Trophoblast cell (in vitro differentiated cells and primary cell): ENCODE measurements at regions not wholly inside any gene's neighbourhood (a gene's known extent, or its start where the extent isn't known, plus 50 kb on each side); places are given as distances from the start of the nearest gene placed in this dataset.
A peak's percentile ranks its signal among the peaks of the same experiment; 100 is the strongest.

Source experiments
- DNase-seq, 2 donors: peaks; one replicate each; pipeline ENCODE4 v3.0.0-alpha.2; 2016
- H2AFZ ChIP-seq: 2 replicates; pipeline ENCODE4 v1.6.1; 2013; ENCODE audit warnings: low read length, moderate library complexity, mild to moderate bottlenecking; ENCODE audit not compliant: insufficient read depth, poor library complexity
- H2AK5ac ChIP-seq: 2 replicates; pipeline ENCODE4 v1.6.1; 2013; ENCODE audit warnings: mild to moderate bottlenecking, low read length
- H2BK120ac ChIP-seq: 2 replicates; pipeline ENCODE4 v1.6.1; 2013; ENCODE audit warnings: low read length, mild to moderate bottlenecking, moderate library complexity; ENCODE audit not compliant: insufficient read depth, poor library complexity
- H2BK12ac ChIP-seq: 2 replicates; pipeline ENCODE4 v1.6.1; 2013; ENCODE audit warnings: mild to moderate bottlenecking, low read length, moderate library complexity
- H2BK5ac ChIP-seq: 2 replicates; pipeline ENCODE4 v1.6.1; 2013; ENCODE audit warnings: low read length, low read depth, moderate library complexity, mild to moderate bottlenecking; ENCODE audit not compliant: poor library complexity
- H3K14ac ChIP-seq: 2 replicates; pipeline ENCODE4 v1.6.1; 2013; ENCODE audit warnings: mild to moderate bottlenecking, low read length
- H3K18ac ChIP-seq: 2 replicates; pipeline ENCODE4 v1.6.1; 2013; ENCODE audit warnings: mild to moderate bottlenecking, low read length
- H3K23ac ChIP-seq: 2 replicates; pipeline ENCODE4 v1.6.1; 2013; ENCODE audit warnings: low read length
- H3K27ac ChIP-seq: 2 replicates; pipeline ENCODE4 v1.5.1; 2013; ENCODE audit warnings: low read depth, mild to moderate bottlenecking, inconsistent platforms, low read length, moderate library complexity
- H3K27me3 ChIP-seq: 2 replicates; pipeline ENCODE4 v1.6.1; 2013; ENCODE audit warnings: inconsistent platforms, mild to moderate bottlenecking, low read length, moderate library complexity; ENCODE audit not compliant: insufficient read depth
- H3K36me3 ChIP-seq, 2 experiments: 1 replicate in 1 of 2; 2 replicates in 1 of 2; pipeline ENCODE4 v1.6.1; 2013; ENCODE audit warnings: low read length in 2 of 2, mild to moderate bottlenecking in 2 of 2, moderate library complexity in 1 of 2; ENCODE audit not compliant: insufficient read depth in 2 of 2, control insufficient read depth in 1 of 2
- H3K4ac ChIP-seq: 2 replicates; pipeline ENCODE4 v1.6.1; 2013; ENCODE audit warnings: low read depth, mild to moderate bottlenecking, low read length, moderate library complexity
- H3K4me1 ChIP-seq, 2 experiments: 1 replicate in 1 of 2; 2 replicates in 1 of 2; pipeline ENCODE4 v1.6.1; 2013; ENCODE audit warnings: low read length in 2 of 2, mild to moderate bottlenecking in 2 of 2, moderate library complexity in 1 of 2; ENCODE audit not compliant: insufficient read depth in 2 of 2, control insufficient read depth in 1 of 2
- H3K4me2 ChIP-seq: 2 replicates; pipeline ENCODE4 v1.6.1; 2013; ENCODE audit warnings: inconsistent platforms, mild to moderate bottlenecking, low read length, moderate library complexity
- H3K4me3 ChIP-seq: 2 replicates; pipeline ENCODE4 v1.5.1; 2013; ENCODE audit warnings: mild to moderate bottlenecking, low read depth, low read length, inconsistent platforms
- H3K79me1 ChIP-seq: one replicate; pipeline ENCODE4 v1.6.1; 2013; ENCODE audit warnings: low read length
- H3K79me2 ChIP-seq: 2 replicates; pipeline ENCODE4 v1.6.1; 2013; ENCODE audit warnings: low read length, mild to moderate bottlenecking; ENCODE audit not compliant: control insufficient read depth, insufficient read depth, poor library complexity
- H3K9ac ChIP-seq: 2 replicates; pipeline ENCODE4 v1.6.1; 2013; ENCODE audit warnings: mild to moderate bottlenecking, low read length
- H3K9me3 ChIP-seq: 2 replicates; pipeline ENCODE4 v1.6.1; 2013; ENCODE audit warnings: low read depth, mild to moderate bottlenecking, control low read depth, inconsistent platforms, low read length; ENCODE audit not compliant: insufficient read depth
- H4K12ac ChIP-seq: 2 replicates; pipeline ENCODE4 v1.6.1; 2013; ENCODE audit warnings: low read depth, mild to moderate bottlenecking, low read length, moderate library complexity
- H4K8ac ChIP-seq: 2 replicates; pipeline ENCODE4 v1.6.1; 2013; ENCODE audit warnings: low read depth, mild to moderate bottlenecking, low read length, moderate library complexity
- H4K91ac ChIP-seq: one replicate; pipeline ENCODE4 v1.6.1; 2013; ENCODE audit warnings: low read depth, mild to moderate bottlenecking, low read length, moderate library complexity
- WGBS: extraction: QIAGEN DNeasy Blood & Tissue Kit; methylation state at CpG from one replicate; pipeline ENCODE4 v1.1.7; 2013; ENCODE audit warnings: missing lambda C conversion rate; ENCODE audit not compliant: insufficient read length, insufficient coverage; ENCODE audit errors: extremely low coverage; 5-methylcytosine and 5-hydroxymethylcytosine counted together

- no peak overlapping the region for H3K4ac ChIP-seq
- H2BK12ac ChIP-seq = no peak overlapping the region
- no peaks in the 10 kb centered on the region for H3K79me2 ChIP-seq
- no peak overlapping the region for H2AFZ ChIP-seq
- no peak overlapping the region for H3K4me3 ChIP-seq
- no peaks in the 10 kb centered on the region for H3K36me3 ChIP-seq
- no peak overlapping the region for H3K18ac ChIP-seq
- DNase-seq = no peak
- no peak overlapping the region for H4K91ac ChIP-seq
- H3K23ac ChIP-seq = no peak overlapping the region
- no peak overlapping the region for H3K27ac ChIP-seq
- H2BK5ac ChIP-seq = no peak overlapping the region
- WGBS = no CpG with 5 or more reads among the region's 1 CpG
- H3K79me1 ChIP-seq = no peaks in the 10 kb centered on the region
- H2AK5ac ChIP-seq = no peak overlapping the region
- H3K9me3 ChIP-seq = peaks cover 2% of the 10 kb centered on the region
- H4K8ac ChIP-seq = no peak overlapping the region
- no peak overlapping the region for H3K14ac ChIP-seq
- peaks cover 0 to 1% of the 10 kb centered on the region in 2 experiments for H3K4me1 ChIP-seq
- no peak overlapping the region for H3K4me2 ChIP-seq
- H4K12ac ChIP-seq = no peak overlapping the region
- no peak overlapping the region for H3K9ac ChIP-seq
- no peaks in the 10 kb centered on the region for H3K27me3 ChIP-seq
- H2BK120ac ChIP-seq = no peak overlapping the region
Observed at GRCh38 chr3:5499404-5499803, 311.9 kb downstream of the EDEM1 start.

DNA sequence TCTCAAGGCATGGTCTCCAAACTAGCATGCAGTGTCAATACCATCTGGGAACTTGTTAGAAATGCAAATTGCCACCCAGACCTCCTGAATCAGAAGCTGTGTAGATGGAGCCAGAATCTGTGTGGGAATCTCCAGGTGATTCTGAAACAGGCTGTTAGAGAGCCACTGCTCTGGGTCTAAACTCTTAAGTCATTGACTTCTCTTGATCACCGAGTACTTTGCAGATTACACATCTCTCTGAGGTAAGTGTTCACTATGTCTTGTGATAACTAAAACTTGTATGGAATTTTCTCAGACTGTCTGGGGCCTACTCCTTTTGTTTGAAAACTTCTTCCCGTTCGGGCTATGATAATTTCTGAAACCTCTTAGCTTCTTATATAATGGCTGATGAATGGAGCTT, 315.6 kb downstream of the EDEM1 start:
- peaks cover 0 to 1% of the 10 kb centered on the region in 2 experiments for H3K4me1 ChIP-seq
- no peak overlapping the region for H4K12ac ChIP-seq
- no peak overlapping the region for H4K8ac ChIP-seq
- H3K4me2 ChIP-seq = no peak overlapping the region
- peaks cover 2% of the 10 kb centered on the region for H3K9me3 ChIP-seq
- no peak overlapping the region for H2BK5ac ChIP-seq
- no peak overlapping the region for H2AK5ac ChIP-seq
- no peak overlapping the region for H3K4ac ChIP-seq
- no peaks in the 10 kb centered on the region for H3K36me3 ChIP-seq
- H3K27me3 ChIP-seq = no peaks in the 10 kb centered on the region
- no peak overlapping the region for H2BK12ac ChIP-seq
- H3K14ac ChIP-seq = no peak overlapping the region
- no peak overlapping the region for H3K27ac ChIP-seq
- no peak overlapping the region for H4K91ac ChIP-seq
- no peak overlapping the region for H2BK120ac ChIP-seq
- no peak overlapping the region for H3K4me3 ChIP-seq
- WGBS = no CpG with 5 or more reads among the region's 3 CpGs
- no peak overlapping the region for H3K18ac ChIP-seq
- peak; percentile 53 to 81 for DNase-seq
- H3K23ac ChIP-seq = no peak overlapping the region
- no peak overlapping the region for H2AFZ ChIP-seq
- no peak overlapping the region for H3K9ac ChIP-seq
- H3K79me1 ChIP-seq = no peaks in the 10 kb centered on the region
- H3K79me2 ChIP-seq = no peaks in the 10 kb centered on the region

GRCh38 chr3:5504135-5504534, 316.6 kb downstream of the EDEM1 start:
- peaks cover 5% of the 10 kb centered on the region for H3K9me3 ChIP-seq
- H4K12ac ChIP-seq = no peak overlapping the region
- no peak overlapping the region for H2BK120ac ChIP-seq
- no peak overlapping the region for H3K14ac ChIP-seq
- H3K36me3 ChIP-seq = peaks cover 0 to 2% of the 10 kb centered on the region in 2 experiments
- no peak overlapping the region for H2AFZ ChIP-seq
- H3K27me3 ChIP-seq = no peaks in the 10 kb centered on the region
- WGBS = no CpG with 5 or more reads among the region's 5 CpGs
- H3K79me2 ChIP-seq = no peaks in the 10 kb centered on the region
- peaks cover 0 to 1% of the 10 kb centered on the region in 2 experiments for H3K4me1 ChIP-seq
- no peak overlapping the region for H3K18ac ChIP-seq
- H3K4me2 ChIP-seq = no peak overlapping the region
- H3K79me1 ChIP-seq = no peaks in the 10 kb centered on the region
- no peak overlapping the region for H2BK5ac ChIP-seq
- no peak overlapping the region for H3K23ac ChIP-seq
- H2BK12ac ChIP-seq = no peak overlapping the region
- no peak overlapping the region for H3K4me3 ChIP-seq
- no peak overlapping the region for H4K91ac ChIP-seq
- peak in 1 of 2 donors; percentile 12 for DNase-seq
- H3K9ac ChIP-seq = no peak overlapping the region
- no peak overlapping the region for H3K4ac ChIP-seq
- H4K8ac ChIP-seq = no peak overlapping the region
- no peak overlapping the region for H2AK5ac ChIP-seq
- H3K27ac ChIP-seq = no peak overlapping the region

DNA sequence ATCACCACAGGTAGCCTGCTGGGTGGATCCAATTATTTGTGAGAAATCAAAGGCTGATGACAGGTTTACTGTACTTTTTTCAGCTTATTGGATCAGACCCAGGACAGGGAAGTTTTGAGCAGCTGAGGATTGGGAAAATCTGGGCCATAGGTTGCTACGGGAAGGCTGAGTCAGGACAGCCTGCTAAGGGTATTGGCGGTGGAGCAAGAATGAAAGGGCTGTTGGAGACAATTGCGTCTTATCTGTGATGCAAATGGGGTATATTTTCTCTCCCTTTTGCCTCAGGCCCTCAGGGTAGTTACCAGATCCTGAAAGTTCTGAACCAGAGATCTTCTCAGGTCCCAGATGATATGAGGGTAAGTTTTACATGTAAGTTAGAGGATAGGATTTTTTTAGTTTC, 317.7 kb downstream of the EDEM1 start:
- Histone ChIP-seq H2AFZ (no peak overlapping the region), H3K79me2 (no peaks in the 10 kb centered on the region), H3K27ac (no peak overlapping the region), H3K18ac (no peak overlapping the region), H2BK120ac (no peak overlapping the region), H3K23ac (no peak overlapping the region), H3K14ac (no peak overlapping the region), H3K4me1 (peaks cover 0 to 1% of the 10 kb centered on the region in 2 experiments), H4K91ac (no peak overlapping the region), H3K4me2 (no peak overlapping the region), H3K4ac (no peak overlapping the region), H3K36me3 (peaks cover 0 to 2% of the 10 kb centered on the region in 2 experiments), H3K27me3 (no peaks in the 10 kb centered on the region), H3K4me3 (no peak overlapping the region), H3K79me1 (no peaks in the 10 kb centered on the region), H3K9me3 (peaks cover 8% of the 10 kb centered on the region), H2AK5ac (no peak overlapping the region), H2BK12ac (no peak overlapping the region), H4K8ac (no peak overlapping the region), H3K9ac (no peak overlapping the region), H4K12ac (no peak overlapping the region), H2BK5ac (peak overlapping the region; percentile 38)
- DNase-seq = peak; percentile 93 to 95
- no CpG with 5 or more reads among the region's 3 CpGs for WGBS
